GM18519 (cell line): ENCODE measurements at regions not wholly inside any gene's neighbourhood (a gene's known extent, or its start where the extent isn't known, plus 50 kb on each side); places are given as distances from the start of the nearest gene placed in this dataset.

Source experiments
- ATAC-seq: cut with Tn5 transposase; IDR thresholded peaks from one replicate; pipeline ENCODE4 v1.9.1; 2021; ENCODE audit warnings: mild to moderate bottlenecking, moderate library complexity; ENCODE audit not compliant: unreplicated experiment, low FRiP score

DNA sequence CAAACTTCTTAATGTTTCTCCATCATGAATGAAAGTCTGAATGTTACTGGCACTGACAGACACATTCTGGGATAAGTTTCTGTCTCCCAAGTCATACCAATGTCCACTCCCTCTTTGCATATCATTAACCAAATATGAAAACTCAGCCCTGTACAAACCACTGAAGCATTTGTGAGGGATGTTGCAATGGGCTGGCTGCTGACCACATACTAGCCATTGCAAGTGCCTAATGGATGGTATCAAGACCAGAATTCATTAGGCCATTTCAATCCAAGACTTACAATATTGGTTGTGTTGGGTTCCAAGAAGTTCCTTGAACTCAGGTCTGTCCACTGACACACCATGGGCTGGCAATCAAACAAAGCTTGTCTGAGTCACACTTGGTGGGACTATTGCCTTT lies 73.8 kb downstream of the CBLN2 start:
- no peak for ATAC-seq

DNA sequence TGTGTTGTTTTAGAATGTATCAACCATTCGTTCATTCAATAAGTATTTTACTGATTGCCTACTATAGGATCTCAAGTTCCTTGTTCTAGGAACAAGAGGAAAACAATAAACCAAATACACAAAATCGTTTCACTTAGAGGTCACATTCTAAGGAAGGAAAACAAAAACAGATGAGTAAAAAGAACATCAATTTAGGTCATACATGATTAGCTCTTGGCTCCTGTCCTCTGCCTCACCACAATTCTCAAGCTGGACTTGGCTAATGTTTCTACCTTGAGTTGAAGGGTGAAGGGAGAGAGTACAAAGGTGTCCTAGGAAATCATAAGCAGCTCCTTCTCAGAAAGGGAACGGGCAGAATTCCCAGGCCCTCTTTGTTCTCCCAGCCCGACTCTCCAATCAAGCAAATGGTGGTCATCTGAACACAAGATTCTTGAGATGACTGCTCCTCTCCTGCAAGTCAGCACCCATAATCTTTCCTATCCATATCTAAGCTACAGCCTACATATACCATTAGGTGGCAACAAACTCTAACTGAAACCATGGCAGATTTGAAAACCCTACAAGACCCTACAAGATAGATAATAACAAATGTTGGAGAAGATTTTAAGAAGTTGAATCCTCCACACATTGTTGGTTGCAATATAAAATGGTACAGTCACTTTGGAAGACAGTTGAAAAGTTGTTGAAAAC lies 76.0 kb downstream of the CBLN2 start:
- ATAC-seq = no peak

DNA sequence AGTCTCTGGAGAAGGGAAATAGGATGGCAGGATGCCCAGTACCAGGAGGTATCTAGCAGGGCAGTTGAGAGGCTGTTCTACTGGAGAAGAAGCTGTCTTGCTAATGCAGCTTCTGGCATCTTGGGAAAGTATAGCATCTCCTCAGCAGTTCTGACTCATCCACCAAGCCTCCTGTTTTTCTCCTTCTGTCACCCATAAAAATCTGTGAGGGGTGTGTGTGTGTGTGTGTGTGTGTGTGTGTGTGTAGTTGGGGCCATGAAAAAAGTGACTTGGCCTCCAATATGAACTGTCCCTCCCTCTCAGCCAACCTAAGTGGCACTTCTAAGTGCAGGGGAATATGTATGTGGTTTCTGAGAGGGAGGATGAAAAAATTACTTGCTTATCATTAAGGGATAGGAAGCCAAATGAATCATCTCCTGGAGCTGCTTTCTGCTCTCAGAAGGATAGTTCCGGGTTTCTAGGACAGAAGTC lies 83.9 kb downstream of the CBLN2 start:
- ATAC-seq = no peak

GRCh38 chr18:72458271-72458670 lies 85.9 kb downstream of the CBLN2 start:
- no peak for ATAC-seq

- no peak for ATAC-seq
Observed at GRCh38 chr18:72456802-72457201, 87.3 kb downstream of the CBLN2 start.

- ATAC-seq = no peak
Observed at GRCh38 chr18:72452328-72452727, 91.8 kb downstream of the CBLN2 start.

GRCh38 chr18:72444798-72445155 lies 99.4 kb downstream of the CBLN2 start:
- no peak for ATAC-seq

DNA sequence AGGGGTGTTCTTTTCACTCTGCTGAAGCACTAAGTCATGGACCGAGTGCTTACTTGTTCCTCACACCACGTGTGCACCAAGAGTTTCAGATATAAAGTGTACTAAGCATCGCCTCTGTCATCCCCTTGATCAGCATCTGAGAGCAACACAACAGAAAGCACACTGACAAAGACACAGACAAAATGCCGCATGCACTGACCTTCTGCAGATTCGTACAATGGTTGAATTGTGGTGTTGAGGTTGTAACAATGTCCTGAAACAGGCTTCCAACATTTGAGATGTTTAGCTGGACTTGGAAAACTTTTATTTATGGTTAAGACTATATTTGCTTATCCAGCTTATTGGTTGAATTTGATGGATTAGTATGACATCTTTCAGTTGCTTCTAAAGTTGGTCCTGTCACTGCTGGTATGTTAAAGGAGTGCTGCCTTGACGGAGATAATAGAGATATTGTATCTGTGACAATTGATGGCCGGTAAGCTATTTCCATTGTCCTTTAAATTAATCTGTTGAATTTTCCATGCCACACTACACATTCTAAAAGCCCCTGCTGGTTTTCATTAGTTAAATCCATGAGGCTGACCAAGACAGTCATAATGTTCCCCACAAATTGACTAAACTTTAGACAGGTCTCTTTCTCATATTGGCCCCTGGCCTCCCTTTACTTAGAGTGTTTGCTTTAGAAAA lies 99.9 kb downstream of the CBLN2 start:
- ATAC-seq = no peak

GRCh38 chr18:72436401-72436800 lies 107.7 kb downstream of the CBLN2 start:
- ATAC-seq = no peak

GRCh38 chr18:72433756-72434155 lies 110.4 kb downstream of the CBLN2 start:
- ATAC-seq = no peak

GRCh38 chr18:72427721-72428120 lies 116.4 kb downstream of the CBLN2 start:
- no peak for ATAC-seq

- ATAC-seq = no peak
Observed at GRCh38 chr18:72419914-72420313, 124.2 kb downstream of the CBLN2 start.

DNA sequence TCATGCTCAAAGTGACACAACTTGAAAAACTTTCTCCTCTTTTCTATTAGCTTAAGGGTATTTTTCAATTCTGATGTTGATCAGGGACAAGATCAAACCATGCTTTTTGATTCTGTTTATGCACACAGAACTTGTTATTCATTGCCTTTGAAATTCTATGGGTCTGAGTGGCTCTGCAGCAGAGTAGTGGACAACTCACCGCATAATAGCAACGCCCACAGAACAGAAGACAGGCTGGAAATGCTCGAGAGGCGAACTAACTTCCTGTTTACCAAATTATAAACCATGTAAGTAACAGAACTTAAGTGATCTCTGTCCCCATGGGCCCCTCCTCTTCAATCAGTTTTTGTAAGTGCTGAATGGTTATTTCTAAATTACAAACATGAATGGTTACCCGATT lies 131.2 kb downstream of the CBLN2 start:
- ATAC-seq = no peak

- ATAC-seq = no peak
Observed at GRCh38 chr18:72411261-72411660, 132.9 kb downstream of the CBLN2 start.

DNA sequence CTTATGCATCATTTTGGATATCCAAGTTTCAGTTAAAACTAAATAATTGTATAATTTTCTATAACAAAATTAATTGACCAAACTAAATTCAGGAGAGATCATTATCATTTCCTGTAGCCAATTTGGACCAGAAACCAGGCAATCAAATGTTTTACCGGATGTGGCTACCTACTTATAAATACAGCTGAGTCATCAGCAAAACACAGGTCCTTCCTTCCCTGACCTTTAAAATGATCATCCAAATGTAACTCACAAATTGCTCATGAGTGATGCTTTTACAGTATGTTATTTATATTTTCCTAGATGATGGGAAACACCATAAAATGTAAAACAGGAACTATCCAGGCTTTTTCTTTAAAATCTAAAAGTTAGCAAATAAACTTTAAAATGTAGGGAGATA lies 133.7 kb downstream of the CBLN2 start:
- ATAC-seq = no peak

DNA sequence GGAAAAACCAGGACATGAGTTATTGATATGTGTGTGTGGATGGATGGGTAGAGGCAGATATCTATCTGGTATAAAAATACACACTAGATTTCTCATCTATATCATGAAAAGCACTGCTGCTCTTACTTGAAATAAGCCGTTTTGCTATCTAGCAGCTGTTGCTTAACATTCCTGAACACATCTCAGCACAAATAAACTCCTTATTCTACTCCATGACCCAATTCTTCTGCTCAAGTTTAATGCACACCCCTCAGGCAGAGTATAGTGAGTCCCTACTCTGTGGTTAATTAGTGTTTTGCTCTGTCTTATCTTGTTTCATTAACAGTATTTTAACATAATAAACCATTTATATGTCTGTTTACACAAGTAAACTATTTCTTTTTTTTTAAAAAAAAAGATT lies 134.2 kb downstream of the CBLN2 start:
- no peak for ATAC-seq

- ATAC-seq = no peak
Observed at GRCh38 chr18:72407048-72407447, 137.1 kb downstream of the CBLN2 start.

DNA sequence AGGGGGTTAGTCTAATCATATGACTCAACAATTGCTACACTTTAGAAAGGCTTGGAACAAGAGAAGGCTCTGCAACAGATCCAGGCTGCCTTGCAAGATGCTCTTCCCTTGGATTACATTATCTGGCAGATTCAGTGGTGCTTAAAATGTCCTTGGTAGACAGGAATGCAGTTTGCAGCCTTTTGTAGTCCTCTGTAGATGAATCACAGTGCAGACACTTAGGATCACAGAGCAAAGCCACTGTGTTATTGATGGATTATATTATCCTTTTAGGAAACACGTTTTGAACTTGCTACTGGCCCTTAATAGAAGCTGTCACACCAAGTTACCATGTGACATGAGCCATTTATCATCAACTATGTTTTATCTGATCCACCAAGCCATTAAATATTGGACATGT lies 152.2 kb downstream of the CBLN2 start:
- no peak for ATAC-seq

DNA sequence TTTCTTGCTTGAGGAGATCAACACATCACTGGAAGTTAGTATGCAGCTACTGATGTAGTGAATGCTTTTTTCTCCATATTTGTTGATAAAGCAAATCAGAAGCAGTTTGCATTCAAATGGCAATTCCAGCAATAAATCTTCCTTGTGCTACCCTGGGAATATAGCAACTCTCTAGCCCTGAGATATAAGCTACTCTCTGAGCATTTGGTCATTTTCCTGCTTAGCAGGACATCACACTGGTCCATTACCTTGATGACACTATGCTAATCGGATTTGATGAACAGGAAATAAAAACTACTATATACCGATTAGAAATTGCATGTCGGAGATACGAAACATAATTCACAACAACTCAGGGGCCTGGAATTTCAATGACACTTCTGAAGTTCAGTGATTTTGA lies 152.7 kb downstream of the CBLN2 start:
- no peak for ATAC-seq

- no peak for ATAC-seq
Observed at GRCh38 chr18:72378016-72378415, 166.1 kb downstream of the CBLN2 start.

GRCh38 chr18:72376256-72376655 lies 167.9 kb downstream of the CBLN2 start:
- no peak for ATAC-seq

- ATAC-seq = no peak
Observed at GRCh38 chr18:72375618-72376017, 168.5 kb downstream of the CBLN2 start.
